ENCODE measurements at regions not wholly inside any gene's neighbourhood (a gene's known extent, or its start where the extent isn't known, plus 50 kb on each side); places are given as distances from the start of the nearest gene placed in this dataset.

GRCh38 chr5:155508673-155509072 is 495.1 kb downstream of the KIF4B start:
- Histone ChIP-seq H3K9me3 (ENCODE audit: severe bottlenecking) (no peaks in the 10 kb centered on the region), H3K27me3 (ENCODE audit: insufficient read depth, low read depth, severe bottlenecking) (no peaks in the 10 kb centered on the region), H3K36me3 (no peaks in the 10 kb centered on the region), H3K4me3 (ENCODE audit: low read depth, low read length) (no peak overlapping the region), H3K27ac (no peak overlapping the region)
- TF ChIP-seq, protein P1, sequence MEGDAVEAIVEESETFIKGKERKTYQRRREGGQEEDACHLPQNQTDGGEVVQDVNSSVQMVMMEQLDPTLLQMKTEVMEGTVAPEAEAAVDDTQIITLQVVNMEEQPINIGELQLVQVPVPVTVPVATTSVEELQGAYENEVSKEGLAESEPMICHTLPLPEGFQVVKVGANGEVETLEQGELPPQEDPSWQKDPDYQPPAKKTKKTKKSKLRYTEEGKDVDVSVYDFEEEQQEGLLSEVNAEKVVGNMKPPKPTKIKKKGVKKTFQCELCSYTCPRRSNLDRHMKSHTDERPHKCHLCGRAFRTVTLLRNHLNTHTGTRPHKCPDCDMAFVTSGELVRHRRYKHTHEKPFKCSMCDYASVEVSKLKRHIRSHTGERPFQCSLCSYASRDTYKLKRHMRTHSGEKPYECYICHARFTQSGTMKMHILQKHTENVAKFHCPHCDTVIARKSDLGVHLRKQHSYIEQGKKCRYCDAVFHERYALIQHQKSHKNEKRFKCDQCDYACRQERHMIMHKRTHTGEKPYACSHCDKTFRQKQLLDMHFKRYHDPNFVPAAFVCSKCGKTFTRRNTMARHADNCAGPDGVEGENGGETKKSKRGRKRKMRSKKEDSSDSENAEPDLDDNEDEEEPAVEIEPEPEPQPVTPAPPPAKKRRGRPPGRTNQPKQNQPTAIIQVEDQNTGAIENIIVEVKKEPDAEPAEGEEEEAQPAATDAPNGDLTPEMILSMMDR (IDR thresholded peaks at IDR 0.05; ENCODE audit: low read depth, low read length), result no peak
- no peak for DNase-seq

DNA sequence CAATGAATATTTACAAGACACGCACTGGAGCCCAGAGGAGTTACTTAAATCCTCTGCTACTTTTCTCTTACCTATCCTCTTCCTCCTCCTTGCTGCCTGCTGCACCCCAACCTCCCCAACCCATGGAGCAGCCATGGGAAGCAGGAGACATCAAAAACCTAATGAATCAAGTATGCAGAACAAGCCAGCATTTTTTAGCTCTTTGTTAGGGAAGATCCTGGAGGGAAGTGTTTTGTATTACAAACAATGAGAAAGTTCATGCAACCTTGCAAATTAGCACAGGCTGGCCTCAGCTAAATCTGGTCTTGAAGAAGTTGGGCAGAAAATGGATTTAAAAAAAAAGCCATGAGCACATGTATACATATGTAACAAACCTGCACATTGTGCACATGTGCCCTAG is 498.8 kb downstream of the KIF4B start:
- Histone ChIP-seq H3K36me3 (no peaks in the 10 kb centered on the region), H3K9me3 (ENCODE audit: severe bottlenecking) (no peaks in the 10 kb centered on the region), H3K27ac (no peak overlapping the region), H3K4me3 (ENCODE audit: low read depth, low read length) (no peak overlapping the region), H3K27me3 (ENCODE audit: insufficient read depth, low read depth, severe bottlenecking) (no peaks in the 10 kb centered on the region)
- DNase-seq, result no peak
- TF ChIP-seq, protein P1 (IDR thresholded peaks at IDR 0.05; ENCODE audit: low read depth, low read length), result no peak

GRCh38 chr5:155514105-155514563 is 500.6 kb downstream of the KIF4B start:
- DNase-seq, result no peak
- Histone ChIP-seq H3K4me3 (ENCODE audit: low read depth, low read length) (no peak overlapping the region), H3K36me3 (no peaks in the 10 kb centered on the region), H3K27me3 (ENCODE audit: insufficient read depth, low read depth, severe bottlenecking) (no peaks in the 10 kb centered on the region), H3K9me3 (ENCODE audit: severe bottlenecking) (no peaks in the 10 kb centered on the region), H3K27ac (no peak overlapping the region)
- TF ChIP-seq, protein P1 (IDR thresholded peaks at IDR 0.05; ENCODE audit: low read depth, low read length), result no peak

DNA sequence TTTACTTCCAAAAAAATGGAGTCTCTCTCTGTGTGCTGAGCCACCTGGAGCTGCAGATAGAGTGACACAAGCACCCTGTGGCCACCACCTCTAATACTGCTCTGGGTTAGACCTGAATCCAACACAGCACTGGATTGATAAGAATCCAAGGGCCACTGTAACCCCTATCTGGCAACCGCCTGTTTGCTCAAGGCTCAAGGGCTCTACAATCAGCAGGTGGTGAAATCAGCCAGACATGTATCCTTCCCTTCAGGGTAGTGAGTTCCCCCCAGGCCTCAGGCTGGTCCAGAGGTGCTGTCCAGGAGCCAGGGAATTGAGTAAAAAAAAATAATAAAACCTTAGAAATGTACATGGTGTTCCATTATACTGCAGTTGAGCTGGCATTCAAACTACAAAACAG is 509.0 kb downstream of the KIF4B start:
- Histone ChIP-seq H3K36me3 (no peaks in the 10 kb centered on the region), H3K27ac (no peak overlapping the region), H3K27me3 (ENCODE audit: insufficient read depth, low read depth, severe bottlenecking) (no peaks in the 10 kb centered on the region), H3K4me3 (ENCODE audit: low read depth, low read length) (no peak overlapping the region), H3K9me3 (ENCODE audit: severe bottlenecking) (no peaks in the 10 kb centered on the region)
- TF ChIP-seq, protein P1 (IDR thresholded peaks at IDR 0.05; ENCODE audit: low read depth, low read length), result no peak
- no peak for DNase-seq

- Histone ChIP-seq H3K36me3 (no peaks in the 10 kb centered on the region), H3K4me3 (ENCODE audit: low read depth, low read length) (no peak overlapping the region), H3K27ac (peak overlapping the region; percentile 71), H3K27me3 (ENCODE audit: insufficient read depth, low read depth, severe bottlenecking) (no peaks in the 10 kb centered on the region), H3K9me3 (ENCODE audit: severe bottlenecking) (no peaks in the 10 kb centered on the region)
- TF ChIP-seq, protein P1 (IDR thresholded peaks at IDR 0.05; ENCODE audit: low read depth, low read length), result no peak
- DNase-seq, result peak; percentile 77
Observed at GRCh38 chr5:155529362-155529761, 515.8 kb downstream of the KIF4B start.

DNA sequence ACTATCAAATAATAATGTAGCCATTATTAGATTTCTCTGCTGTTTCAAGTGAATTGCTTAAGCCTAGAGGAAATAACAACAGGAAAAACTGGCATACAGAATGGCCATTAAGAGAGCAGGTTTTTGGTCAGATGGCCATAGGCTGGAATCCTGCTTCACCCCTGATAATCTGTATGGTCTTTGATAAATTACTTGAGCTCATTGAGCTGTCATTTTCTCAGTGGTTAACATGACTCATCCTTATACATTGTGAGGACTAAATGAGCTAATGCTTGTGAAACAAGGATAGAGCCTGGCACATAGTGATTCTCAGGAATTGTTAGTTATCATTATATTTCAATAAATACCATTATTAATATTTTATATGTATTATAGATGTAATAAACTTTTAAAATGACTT is 516.5 kb downstream of the KIF4B start:
- DNase-seq, result peak; percentile 33
- no peaks in the 10 kb centered on the region for H3K9me3 ChIP-seq (ENCODE audit: severe bottlenecking)
- H3K4me3 ChIP-seq (ENCODE audit: low read depth, low read length), result no peak overlapping the region
- peak overlapping the region; percentile 71 for H3K27ac ChIP-seq
- TF ChIP-seq, protein P1 (IDR thresholded peaks at IDR 0.05; ENCODE audit: low read depth, low read length), result no peak
- H3K27me3 ChIP-seq (ENCODE audit: insufficient read depth, low read depth, severe bottlenecking), result no peaks in the 10 kb centered on the region
- no peaks in the 10 kb centered on the region for H3K36me3 ChIP-seq

All from WERI-Rb-1 (cell line).